ENCODE measurements at regions not wholly inside any gene's neighbourhood (a gene's known extent, or its start where the extent isn't known, plus 50 kb on each side); places are given as distances from the start of the nearest gene placed in this dataset.

DNA sequence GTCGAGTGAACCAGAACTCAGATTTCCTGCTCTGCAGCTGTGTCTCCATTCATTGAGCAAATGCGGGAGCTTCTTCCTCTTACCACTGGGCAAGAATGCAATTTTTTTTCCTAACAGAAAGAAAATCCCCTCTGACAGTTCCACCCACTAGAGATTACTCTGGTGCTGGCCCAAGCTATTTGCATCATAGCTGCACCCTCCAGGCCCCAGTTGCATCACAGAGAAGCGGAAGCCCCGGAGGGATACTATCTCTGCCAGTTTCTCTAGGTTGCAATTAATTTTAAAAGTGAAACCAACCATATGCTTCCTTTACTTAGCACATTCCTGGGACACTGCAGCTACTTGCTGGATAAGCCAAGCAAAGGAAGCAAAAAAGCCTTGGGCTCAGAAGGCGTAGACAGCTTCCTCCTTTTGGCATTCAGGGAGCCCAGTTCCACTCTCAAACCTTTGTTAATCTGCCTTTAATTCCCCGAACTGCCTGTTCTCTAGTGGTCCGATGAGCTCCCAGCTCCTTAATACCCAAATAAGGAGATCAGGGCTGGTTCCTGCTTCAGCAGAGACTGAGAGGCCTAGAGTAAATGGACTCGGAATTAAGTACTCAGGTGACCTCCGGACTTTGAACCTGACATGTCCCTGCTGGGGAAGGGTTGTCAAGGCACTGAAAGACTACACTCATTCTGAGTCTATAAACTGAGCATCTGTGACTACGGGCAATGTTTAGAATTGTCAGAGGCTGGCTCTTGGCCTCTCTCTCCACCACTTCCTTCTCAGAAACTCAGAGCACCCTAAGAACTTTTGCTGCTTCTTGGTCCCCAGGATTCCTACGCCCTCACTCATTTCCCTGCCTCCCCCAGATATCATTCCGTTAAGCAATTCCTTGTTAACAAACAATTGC lies 72.5 kb upstream of the TNFSF18 start (continued):
- no peak for TF ChIP-seq CHD7 (IDR thresholded peaks at IDR 0.05; ENCODE audit: insufficient replicate concordance, low read length)
- no peak for TF ChIP-seq SAP30 (IDR thresholded peaks at IDR 0.05; ENCODE audit: insufficient read depth, insufficient replicate concordance, low read length)
- no peak for TF ChIP-seq EZH2 (IDR thresholded peaks at IDR 0.05; ENCODE audit: low read depth, low read length, severe bottlenecking)
- TF ChIP-seq HDAC6 (IDR thresholded peaks at IDR 0.05; ENCODE audit: low read depth, low read length) = no peak
- no peak for TF ChIP-seq POLR2AphosphoS5 (IDR thresholded peaks at IDR 0.05; ENCODE audit: low read depth, low read length)
- TF ChIP-seq CEBPB (IDR thresholded peaks at IDR 0.05; ENCODE audit: low read depth, low read length) = peak; percentile 66
- no peak for TF ChIP-seq CTBP2 (IDR thresholded peaks at IDR 0.05; ENCODE audit: borderline replicate concordance, insufficient read depth, insufficient read length, low read length)
- TF ChIP-seq SP2 (IDR thresholded peaks at IDR 0.05; ENCODE audit: low read length) = no peak
- no peak for TF ChIP-seq CBX5 (IDR thresholded peaks at IDR 0.05; ENCODE audit: low read depth, low read length)

Measured in H1 (cell line).